Activated CD4-positive, alpha-beta memory T cell treated with anti-CD3 and anti-CD28 coated beads, Interleukin-2, amount 10 ng/mL, durations not matched to agents 7 days and 5 days (primary cell): ENCODE measurements at regions not wholly inside any gene's neighbourhood (a gene's known extent, or its start where the extent isn't known, plus 50 kb on each side); places are given as distances from the start of the nearest gene placed in this dataset.
"Not testable (repeated sequence)": the region's sequence is repeated elsewhere in the genome, so short reads cannot be mapped to it uniquely, and the experiment has no call there.

Experiments used
- CTCF ChIA-PET: fragments of 350-600 bp; sonication (Branson Sonifier 250); formaldehyde crosslinking; loops from one replicate; lab custom pipeline; 2021; ENCODE audit warnings: antibody characterized with exemption, inconsistent platforms; lab: Charles Lee
- POLR2A ChIA-PET: fragments of 350-600 bp; sonication (Branson Sonifier 250); formaldehyde crosslinking; loops from one replicate; lab custom pipeline; 2021; ENCODE audit warnings: antibody characterized with exemption; lab: Charles Lee
- DNase-seq: peaks from one replicate; pipeline ENCODE4 v3.0.0-alpha.2; 2020
- H3K27ac Mint-ChIP-seq: one replicate; pipeline ENCODE4 v1.8.0; 2021; ENCODE audit warnings: mild to moderate bottlenecking, mixed read lengths
- H3K27me3 Mint-ChIP-seq: one replicate; pipeline ENCODE4 v1.8.0; 2021; ENCODE audit warnings: mixed read lengths
- H3K36me3 Mint-ChIP-seq: one replicate; pipeline ENCODE4 v1.8.0; 2021; ENCODE audit warnings: low read depth, mixed read lengths
- H3K4me1 Mint-ChIP-seq: one replicate; pipeline ENCODE4 v1.8.0; 2021; ENCODE audit warnings: mixed read lengths
- H3K4me3 Mint-ChIP-seq: one replicate; pipeline ENCODE4 v1.8.0; 2021; ENCODE audit warnings: mild to moderate bottlenecking, mixed read lengths
- H3K9me3 Mint-ChIP-seq: one replicate; pipeline ENCODE4 v1.8.0; 2021; ENCODE audit warnings: mixed read lengths

GRCh38 chr20:10109641-10110040 is 74.9 kb downstream of the ANKEF1 start:
- no peak for DNase-seq
- ChIA-PET POLR2A (no interaction called here), CTCF (no interaction called here)
- no peaks in the 10 kb centered on the region for H3K4me1 Mint-ChIP-seq
- H3K36me3 Mint-ChIP-seq: no peaks in the 10 kb centered on the region
- no peak overlapping the region for H3K27ac Mint-ChIP-seq
- H3K4me3 Mint-ChIP-seq: no peak overlapping the region
- H3K9me3 Mint-ChIP-seq: no peaks in the 10 kb centered on the region
- no peaks in the 10 kb centered on the region for H3K27me3 Mint-ChIP-seq

- Mint-ChIP-seq H3K27ac (no peak overlapping the region), H3K27me3 (no peaks in the 10 kb centered on the region), H3K9me3 (no peaks in the 10 kb centered on the region), H3K36me3 (no peaks in the 10 kb centered on the region), H3K4me1 (no peaks in the 10 kb centered on the region), H3K4me3 (no peak overlapping the region)
- ChIA-PET CTCF (no interaction called here), POLR2A (no interaction called here)
- no peak for DNase-seq
Measured at GRCh38 chr20:10110151-10110550, 75.4 kb downstream of the ANKEF1 start.

GRCh38 chr20:10111139-10111958 is 76.6 kb downstream of the ANKEF1 start:
- ChIA-PET CTCF (interaction anchor here (1.0 kb wide), 1 partner anchor 196 kb away, joined by 3 read pairs; no protein-coding TSS in a partner anchor), POLR2A (no interaction called here)
- Mint-ChIP-seq H3K27ac (no peak overlapping the region), H3K36me3 (no peaks in the 10 kb centered on the region), H3K9me3 (no peaks in the 10 kb centered on the region), H3K4me1 (peaks cover 2% of the 10 kb centered on the region), H3K4me3 (no peak overlapping the region), H3K27me3 (no peaks in the 10 kb centered on the region)
- DNase-seq: no peak

DNA sequence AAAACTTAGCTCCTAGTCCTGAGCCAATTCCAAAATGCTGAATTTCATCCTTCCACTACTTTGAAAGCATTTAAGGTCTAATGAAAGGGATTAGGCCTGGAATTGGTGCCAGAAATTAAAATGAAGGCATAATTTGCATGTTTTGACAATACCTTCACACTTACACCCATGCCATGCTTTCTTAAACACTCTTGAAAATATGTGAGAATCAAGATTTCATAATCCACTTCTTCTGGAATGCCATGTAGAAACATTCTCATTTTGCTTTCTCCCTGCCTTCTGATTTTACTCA is 77.1 kb downstream of the ANKEF1 start:
- no peaks in the 10 kb centered on the region for H3K36me3 Mint-ChIP-seq
- no peak overlapping the region for H3K4me3 Mint-ChIP-seq
- H3K27me3 Mint-ChIP-seq: no peaks in the 10 kb centered on the region
- ChIA-PET POLR2A (no interaction called here), CTCF (interaction anchor here (1.0 kb wide), 1 partner anchor 195 kb away, joined by 3 read pairs; no protein-coding TSS in a partner anchor)
- H3K27ac Mint-ChIP-seq: no peak overlapping the region
- peaks cover 2% of the 10 kb centered on the region for H3K4me1 Mint-ChIP-seq
- no peaks in the 10 kb centered on the region for H3K9me3 Mint-ChIP-seq
- no peak for DNase-seq

DNA sequence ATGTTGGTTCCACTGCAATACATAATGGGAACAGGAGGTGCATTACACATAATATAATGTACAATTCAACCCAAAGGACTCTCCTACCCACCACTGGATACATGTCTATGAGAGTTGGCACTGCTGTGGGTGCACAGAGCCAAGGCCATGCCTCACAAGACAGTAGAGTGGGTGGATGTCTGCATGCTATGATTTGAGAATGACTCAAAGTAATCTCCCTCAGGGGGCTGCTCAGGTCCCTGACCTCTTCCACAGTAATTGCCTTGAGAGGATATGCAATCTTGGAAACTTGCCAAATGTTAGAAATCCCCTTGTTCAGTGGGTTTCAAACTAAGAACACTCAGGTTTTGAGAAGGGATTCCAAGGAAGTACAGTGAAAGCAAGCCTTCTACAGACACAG is 79.0 kb downstream of the ANKEF1 start:
- ChIA-PET POLR2A (no interaction called here), CTCF (no interaction called here)
- no peak for DNase-seq
- Mint-ChIP-seq H3K9me3 (no peaks in the 10 kb centered on the region), H3K27me3 (no peaks in the 10 kb centered on the region), H3K4me3 (no peak overlapping the region), H3K27ac (no peak overlapping the region), H3K36me3 (no peaks in the 10 kb centered on the region), H3K4me1 (peaks cover 2% of the 10 kb centered on the region)

DNA sequence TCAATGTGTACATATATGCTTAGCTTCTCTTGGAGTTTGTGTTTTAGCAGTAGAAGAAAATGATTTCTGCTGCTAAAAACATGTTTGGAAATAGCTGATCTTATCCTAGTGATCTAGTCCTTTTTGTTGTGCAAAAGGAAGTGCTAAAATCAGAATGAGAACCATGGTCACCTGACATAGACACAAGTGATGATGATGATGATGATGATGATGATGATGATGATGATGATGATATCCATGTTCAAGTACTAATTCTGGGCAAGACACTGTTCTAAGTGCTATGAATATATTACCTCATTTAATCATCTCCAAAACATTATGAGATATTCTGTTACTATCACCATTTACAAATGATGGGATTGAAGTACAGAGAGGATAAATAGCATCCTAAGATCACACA is 79.8 kb downstream of the ANKEF1 start:
- ChIA-PET CTCF (interaction anchor here (1.0 kb wide), 1 partner anchor 24 kb away, joined by 3 read pairs; no protein-coding TSS in a partner anchor), POLR2A (no interaction called here)
- no peak for DNase-seq
- Mint-ChIP-seq H3K4me3 (no peak overlapping the region), H3K27ac (no peak overlapping the region), H3K4me1 (peaks cover 2% of the 10 kb centered on the region), H3K36me3 (no peaks in the 10 kb centered on the region), H3K27me3 (no peaks in the 10 kb centered on the region), H3K9me3 (no peaks in the 10 kb centered on the region)

DNA sequence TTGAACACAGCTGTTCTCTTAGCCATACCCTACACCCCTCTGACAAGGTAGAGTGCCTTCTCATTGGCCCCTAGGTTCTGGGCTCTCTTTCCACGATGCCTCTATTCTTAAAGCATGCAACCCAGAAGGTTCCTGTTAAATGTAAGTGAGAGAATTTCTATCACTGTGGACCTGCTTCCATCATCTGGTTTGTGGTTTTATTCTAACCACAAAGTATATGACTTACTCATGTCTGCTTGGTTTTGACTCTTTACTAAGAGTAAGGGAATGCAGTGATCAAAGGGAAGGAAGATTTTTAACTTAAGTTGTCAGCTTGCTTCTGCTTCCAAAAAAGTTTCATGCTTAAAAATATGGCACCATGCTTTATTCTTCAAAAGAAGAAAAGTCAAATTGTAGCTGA is 80.2 kb downstream of the ANKEF1 start:
- no peak overlapping the region for H3K4me3 Mint-ChIP-seq
- H3K27ac Mint-ChIP-seq: no peak overlapping the region
- peaks cover 2% of the 10 kb centered on the region for H3K4me1 Mint-ChIP-seq
- POLR2A ChIA-PET: no interaction called here
- CTCF ChIA-PET: interaction anchor here (1.0 kb wide), 1 partner anchor 24 kb away, joined by 3 read pairs; no protein-coding TSS in a partner anchor
- no peaks in the 10 kb centered on the region for H3K27me3 Mint-ChIP-seq
- DNase-seq: no peak
- no peaks in the 10 kb centered on the region for H3K36me3 Mint-ChIP-seq
- H3K9me3 Mint-ChIP-seq: no peaks in the 10 kb centered on the region

GRCh38 chr20:10119336-10119735 is 84.5 kb downstream of the ANKEF1 start:
- Mint-ChIP-seq H3K27me3 (no peaks in the 10 kb centered on the region), H3K27ac (no peak overlapping the region), H3K4me1 (peaks cover 2% of the 10 kb centered on the region), H3K9me3 (peaks cover 5% of the 10 kb centered on the region), H3K4me3 (no peak overlapping the region), H3K36me3 (no peaks in the 10 kb centered on the region)
- ChIA-PET CTCF (no interaction called here), POLR2A (no interaction called here)
- no peak for DNase-seq

DNA sequence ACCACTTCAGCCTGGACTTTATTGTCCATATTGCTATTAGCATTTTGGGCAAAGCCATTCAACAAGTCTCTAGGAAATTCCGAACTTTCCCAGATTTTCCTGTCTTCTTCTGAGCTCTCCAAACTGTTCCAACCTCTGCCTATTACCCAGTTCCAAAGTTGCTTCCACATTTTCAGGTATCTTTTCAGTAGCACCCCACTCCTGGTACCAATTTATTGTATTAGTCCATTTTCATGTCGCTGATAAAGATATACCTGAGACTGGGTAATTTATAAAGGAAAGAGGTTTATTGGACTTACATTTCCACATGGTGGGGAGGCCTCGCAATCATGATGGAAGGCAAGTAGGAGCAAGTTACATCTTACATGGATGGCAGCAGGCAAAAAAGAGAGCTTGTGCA is 90.1 kb downstream of the ANKEF1 start:
- H3K27me3 Mint-ChIP-seq, H3K27ac Mint-ChIP-seq, H3K4me1 Mint-ChIP-seq, POLR2A ChIA-PET, CTCF ChIA-PET, H3K4me3 Mint-ChIP-seq, H3K36me3 Mint-ChIP-seq, DNase-seq: not testable (repeated sequence)
- H3K9me3 Mint-ChIP-seq: peaks cover 16% of the 10 kb centered on the region

- Mint-ChIP-seq H3K9me3 (peaks cover 16% of the 10 kb centered on the region), H3K4me1 (no peaks in the 10 kb centered on the region), H3K27me3 (no peaks in the 10 kb centered on the region), H3K36me3 (no peaks in the 10 kb centered on the region), H3K27ac (no peak overlapping the region), H3K4me3 (no peak overlapping the region)
- no peak for DNase-seq
- ChIA-PET CTCF (no interaction called here), POLR2A (no interaction called here)
Measured at GRCh38 chr20:10125757-10126156, 91.0 kb downstream of the ANKEF1 start.

GRCh38 chr20:10129749-10130148 is 88.9 kb upstream of the SNAP25 start:
- no peak overlapping the region for H3K27ac Mint-ChIP-seq
- no peaks in the 10 kb centered on the region for H3K36me3 Mint-ChIP-seq
- CTCF ChIA-PET: no interaction called here
- no peak overlapping the region for H3K4me3 Mint-ChIP-seq
- H3K9me3 Mint-ChIP-seq: peaks cover 7% of the 10 kb centered on the region
- DNase-seq: no peak
- POLR2A ChIA-PET: no interaction called here
- no peaks in the 10 kb centered on the region for H3K27me3 Mint-ChIP-seq
- no peaks in the 10 kb centered on the region for H3K4me1 Mint-ChIP-seq

DNA sequence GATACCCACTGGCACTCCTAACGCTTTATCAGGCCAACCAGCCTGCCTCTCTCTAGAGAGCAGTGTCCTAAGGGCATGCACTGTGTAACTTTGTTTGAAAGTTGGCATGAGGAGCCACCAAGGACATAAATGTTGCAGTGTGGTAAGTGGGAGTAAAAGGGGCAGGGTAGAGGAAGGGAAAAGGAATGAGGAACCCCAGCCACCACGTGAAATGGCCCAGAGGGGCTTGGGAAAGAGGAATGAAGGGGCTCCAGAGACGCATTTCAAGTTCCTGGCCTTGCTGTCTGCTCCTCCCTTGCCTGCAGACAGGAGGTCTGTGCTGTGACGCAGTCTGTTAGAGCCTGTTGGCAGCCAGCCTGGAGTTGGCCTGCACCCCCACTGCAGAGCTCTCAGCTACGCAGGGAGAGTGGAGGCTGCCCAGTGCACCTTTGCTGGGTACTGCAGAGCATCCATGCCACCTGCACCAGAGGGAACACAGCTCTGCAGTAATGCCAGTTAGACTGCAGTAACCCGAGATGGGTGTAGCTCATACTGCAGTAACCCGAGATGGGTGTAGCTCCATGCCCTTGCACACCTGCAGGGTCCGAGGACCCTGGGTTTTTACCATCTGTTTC is 86.8 kb upstream of the SNAP25 start:
- Mint-ChIP-seq H3K36me3 (no peaks in the 10 kb centered on the region), H3K27ac (no peak overlapping the region), H3K9me3 (peaks cover 3% of the 10 kb centered on the region), H3K4me3 (no peak overlapping the region), H3K27me3 (peaks cover 3% of the 10 kb centered on the region), H3K4me1 (no peaks in the 10 kb centered on the region)
- no peak for DNase-seq
- CTCF ChIA-PET: no interaction called here
- POLR2A ChIA-PET: no interaction called here

- POLR2A ChIA-PET: no interaction called here
- H3K36me3 Mint-ChIP-seq: no peaks in the 10 kb centered on the region
- no peak overlapping the region for H3K27ac Mint-ChIP-seq
- DNase-seq: no peak
- H3K4me3 Mint-ChIP-seq: no peak overlapping the region
- H3K27me3 Mint-ChIP-seq: peaks cover 3% of the 10 kb centered on the region
- CTCF ChIA-PET: no interaction called here
- no peaks in the 10 kb centered on the region for H3K4me1 Mint-ChIP-seq
- H3K9me3 Mint-ChIP-seq: no peaks in the 10 kb centered on the region
Measured at GRCh38 chr20:10132387-10132786, 86.2 kb upstream of the SNAP25 start.

GRCh38 chr20:10133532-10133931 is 85.1 kb upstream of the SNAP25 start:
- DNase-seq: no peak
- H3K27me3 Mint-ChIP-seq: peaks cover 3% of the 10 kb centered on the region

More at GRCh38 chr20:10133532-10133931, 85.1 kb upstream of the SNAP25 start:
- H3K4me1 Mint-ChIP-seq: no peaks in the 10 kb centered on the region
- no peak overlapping the region for H3K4me3 Mint-ChIP-seq
- no peak overlapping the region for H3K27ac Mint-ChIP-seq
- ChIA-PET POLR2A (no interaction called here), CTCF (interaction anchor here (0.5 kb wide), 1 partner anchor 248 kb away, joined by 5 read pairs; no protein-coding TSS in a partner anchor)
- H3K36me3 Mint-ChIP-seq: no peaks in the 10 kb centered on the region
- no peaks in the 10 kb centered on the region for H3K9me3 Mint-ChIP-seq
